GM12878 (cell line): ENCODE measurements at regions not wholly inside any gene's neighbourhood (a gene's known extent, or its start where the extent isn't known, plus 50 kb on each side); places are given as distances from the start of the nearest gene placed in this dataset.

Experiments
- ATAC-seq: fragments of 200-7000 bp; cut with Tn5 transposase; 3 replicates; pipeline ENCODE4 v1.9.1; 2020; ENCODE audit warnings: mild to moderate bottlenecking, moderate library complexity
- BruUV-seq: library from RNA; stranded (reverse); fragments of 400-500 nt; replicated peaks from 2 replicates; lab custom pipeline; 2021; lab: Mats Ljungman, UMichigan
- CTCF ChIA-PET: fragments of 300-600 bp; sonication (Branson Sonifier 250); formaldehyde crosslinking; extraction: SDS; loops from one replicate; lab custom pipeline; 2021; ENCODE audit warnings: inconsistent platforms; lab: Yijun Ruan, JAX
- POLR2A ChIA-PET: fragments of 350-600 bp; formaldehyde crosslinking; extraction: SDS; loops from one replicate; lab custom pipeline; 2021; ENCODE audit warnings: inconsistent platforms; lab: Charles Lee
- RAD21 ChIA-PET: fragments of 300-600 bp; sonication (Branson Sonifier 250); formaldehyde crosslinking; loops from one replicate; lab custom pipeline; 2023; ENCODE audit warnings: antibody characterized with exemption; ENCODE audit not compliant: unreplicated experiment; lab: Charles Lee
- SMC1A ChIA-PET: fragments of 300-600 bp; sonication (Branson Sonifier 250); formaldehyde crosslinking; loops from one replicate; lab custom pipeline; 2023; ENCODE audit not compliant: unreplicated experiment, uncharacterized antibody; lab: Charles Lee
- DNase-seq: peaks from one replicate; pipeline ENCODE4 v3.0.0-alpha.2; 2011; ENCODE audit warnings: low read depth, low spot score
- FAIRE-seq: peaks from 3 replicates; lab custom pipeline; 2011; peaks lifted over from hg19 to GRCh38; lab: Jason Lieb, UNC
- H2AFZ ChIP-seq: 2 replicates; pipeline ENCODE4 v1.6.0; 2011; ENCODE audit warnings: low read depth, low read length, control low read depth; ENCODE audit not compliant: control insufficient read depth
- H3K27ac ChIP-seq: 2 replicates; pipeline ENCODE4 v1.5.1; 2011; ENCODE audit warnings: control low read depth; ENCODE audit not compliant: control insufficient read depth, insufficient read depth
- H3K27me3 ChIP-seq, 2 experiments: replicated peaks in 1 of 2; 2 replicates each; pipeline versions ENCODE4 v1.6.0 to v1.6.1; 2011; ENCODE audit warnings: low read length in 1 of 2; ENCODE audit not compliant: control insufficient read depth in 2 of 2, insufficient read depth in 2 of 2
- H3K36me3 ChIP-seq, 2 experiments: 2 replicates each; pipeline ENCODE4 v1.5.1; 2011; ENCODE audit warnings: low read length in 1 of 2; ENCODE audit not compliant: control insufficient read depth in 2 of 2, insufficient read depth in 2 of 2
- H3K4me1 ChIP-seq: 2 replicates; pipeline ENCODE4 v1.6.1; 2011; ENCODE audit warnings: mild to moderate bottlenecking, low read length, moderate library complexity, mixed read lengths; ENCODE audit not compliant: control insufficient read depth, insufficient read depth
- H3K4me2 ChIP-seq: 2 replicates; pipeline ENCODE4 v1.6.0; 2011; ENCODE audit warnings: control low read depth; ENCODE audit not compliant: control insufficient read depth, insufficient read depth
- H3K4me3 ChIP-seq: fragments of 200-600 bp; sonication (generic); 2 replicates; pipeline ENCODE4 v1.5.1; 2016
- H3K79me2 ChIP-seq: 2 replicates; pipeline ENCODE4 v1.6.0; 2011; ENCODE audit warnings: low read length; ENCODE audit not compliant: control insufficient read depth, insufficient read depth
- H3K9ac ChIP-seq: 2 replicates; pipeline ENCODE4 v1.8.0; 2011; ENCODE audit warnings: low read length, control low read depth, mixed read lengths; ENCODE audit not compliant: control insufficient read depth, insufficient read depth
- H3K9me3 ChIP-seq: replicated peaks from 3 replicates; pipeline ENCODE4 v1.5.1; 2011; ENCODE audit warnings: mild to moderate bottlenecking, low read length; ENCODE audit not compliant: control insufficient read depth, insufficient read depth
- H4K20me1 ChIP-seq: 2 replicates; pipeline ENCODE4 v1.6.0; 2011; ENCODE audit not compliant: control insufficient read depth, insufficient read depth
- BCLAF1 ChIP-seq: fragments of 450-650 bp; IDR thresholded peaks from 2 replicates; pipeline ENCODE4 v1.6.1; 2017; ENCODE audit warnings: antibody characterized with exemption, mild to moderate bottlenecking, moderate library complexity
- CBFB ChIP-seq: IDR thresholded peaks from 2 replicates; pipeline ENCODE4 v1.6.1; 2016; ENCODE audit warnings: antibody characterized with exemption, low read depth
- EED ChIP-seq: sonication (generic); IDR thresholded peaks from 2 replicates; pipeline ENCODE4 v1.6.1; 2016; ENCODE audit warnings: antibody characterized with exemption, low read depth
- ELK1 ChIP-seq: IDR thresholded peaks from 2 replicates; pipeline ENCODE4 v1.6.1; 2012; ENCODE audit warnings: low read depth, low read length, improper control_type of control experiment
- ETV6 ChIP-seq, 2 experiments: fragments of 450-650 bp in 1 of 2; IDR thresholded peaks in 1 of 2; conservative IDR thresholded peaks in 1 of 2; 2 replicates each; pipeline ENCODE4 v1.6.1; 2014; ENCODE audit warnings: antibody characterized with exemption in 1 of 2, borderline replicate concordance in 1 of 2, low read depth in 1 of 2, mild to moderate bottlenecking in 1 of 2, moderate library complexity in 1 of 2
- KDM1A ChIP-seq: fragments of 200-600 bp; sonication (generic); IDR thresholded peaks from 2 replicates; pipeline ENCODE4 v1.6.1; 2016; ENCODE audit warnings: borderline replicate concordance
- PRDM15 ChIP-seq: fragments of 450-650 bp; formaldehyde crosslinking; IDR thresholded peaks from 2 replicates; pipeline ENCODE4 v1.4.0; 2020; ENCODE audit warnings: mild to moderate bottlenecking, moderate library complexity
- RCOR1 ChIP-seq: conservative IDR thresholded peaks from 2 replicates; pipeline ENCODE4 v1.6.1; 2012; ENCODE audit warnings: low read depth, low read length, improper control_type of control experiment
- SMARCA5 ChIP-seq: fragments of 450-650 bp; IDR thresholded peaks from 2 replicates; pipeline ENCODE4 v1.6.1; 2017; ENCODE audit warnings: mild to moderate bottlenecking
- SPI1 ChIP-seq: IDR thresholded peaks from 2 replicates; pipeline ENCODE4 v1.6.1; 2011; ENCODE audit warnings: low read depth, mild to moderate bottlenecking, low read length, moderate library complexity, borderline replicate concordance; ENCODE audit not compliant: insufficient read depth
- SREBF2 ChIP-seq: IDR thresholded peaks from 2 replicates; pipeline ENCODE4 v1.6.1; 2012; ENCODE audit warnings: mild to moderate bottlenecking, low read length
- ZNF217 ChIP-seq: fragments of 450-650 bp; IDR thresholded peaks from 2 replicates; pipeline ENCODE4 v1.6.1; 2017; ENCODE audit warnings: antibody characterized with exemption, mild to moderate bottlenecking
- in situ Hi-C: fragments of 300-500 bp; cut with MboI; formaldehyde crosslinking; loops from 9 replicates; pipeline ENCODE4 v1.14.3; 2018; ENCODE audit warnings: mixed read lengths
- intact Hi-C: fragments of 100-400 bp; cut with micrococcal nuclease; formaldehyde crosslinking; loops from one replicate; pipeline ENCODE4 v1.14.2; 2022; ENCODE audit not compliant: unreplicated experiment

GRCh38 chr2:20507166-20507692 is 60.4 kb downstream of the RHOB start (continued):
- TF ChIP-seq ELK1 = no peak
- no peak for TF ChIP-seq BCLAF1
- no peak for TF ChIP-seq SREBF2
- no peak for TF ChIP-seq RCOR1
- TF ChIP-seq EED = peak; percentile 27
- TF ChIP-seq CBFB = peak; percentile 62; the same call in 1 of the 2 replicates
- no peak for TF ChIP-seq ETV6 (conservative IDR thresholded peaks at IDR 0.05 in 1 of 2, IDR thresholded peaks at IDR 0.05 in 1 of 2; ENCODE audit: borderline replicate concordance in 1 of 2, low read depth in 1 of 2)

- ATAC-seq (no peak), FAIRE-seq (no peak)
- ChIA-PET CTCF (interaction anchor here (0.6 to 1.3 kb wide), 3 partner anchors 9 to 92 kb away, joined by 3 read pairs; no protein-coding TSS in a partner anchor), RAD21 (interaction anchor here (0.9 to 1.4 kb wide), 3 partner anchors 10 to 88 kb away, joined by 3 to 14 read pairs (median 3); no protein-coding TSS in a partner anchor), SMC1A (interaction anchor here (1.0 to 2.3 kb wide), 6 partner anchors 9 to 88 kb away, joined by 4 to 17 read pairs (median 4); no protein-coding TSS in a partner anchor)
- Histone ChIP-seq H3K79me2 (no peaks in the 10 kb centered on the region), H4K20me1 (no peaks in the 10 kb centered on the region), H3K27me3 (peaks cover 0 to 2% of the 10 kb centered on the region in 2 experiments; a peak in 1 of 4 replicates), H3K36me3 (no peaks in the 10 kb centered on the region), H3K4me2 (peak overlapping the region; percentile 56), H3K4me1 (peaks cover 12% of the 10 kb centered on the region), H3K9me3 (no peaks in the 10 kb centered on the region; the same call in 2 of the 3 replicates), H3K27ac (no peak overlapping the region), H2AFZ (no peak overlapping the region)
- intact Hi-C loops = no loop called here
- in situ Hi-C loops = no loop called here
- TF ChIP-seq SMARCA5 = peak; percentile 23; the same call in 1 of the 2 replicates
- no peak for TF ChIP-seq SPI1
- peak; percentile 62; the same call in 1 of the 2 replicates for TF ChIP-seq KDM1A
- peak; percentile 84 for TF ChIP-seq ZNF217
- no peak for TF ChIP-seq PRDM15 (CRISPR knock-in tag)
- TF ChIP-seq, all 136 proteins: peak for 3
- POLR2A ChIA-PET = interaction anchor here (0.8 to 1.6 kb wide), 3 partner anchors 10 to 29 kb away, joined by 3 to 5 read pairs (median 3); no protein-coding TSS in a partner anchor
- Histone ChIP-seq H3K4me3 (no peak overlapping the region), H3K9ac (no peak overlapping the region)
- DNase-seq = no peak
- BruUV-seq = no TSS peak
These were observed 60.8 kb downstream of the RHOB start for GRCh38 chr2:20507711-20508110.
